Ascending aorta (tissue), 2 donors: ENCODE measurements at regions not wholly inside any gene's neighbourhood (a gene's known extent, or its start where the extent isn't known, plus 50 kb on each side); places are given as distances from the start of the nearest gene placed in this dataset.

Source experiments
- DNase-seq, 2 donors: peaks; one replicate each; pipeline ENCODE4 v3.0.0-alpha.2; 2019; ENCODE audit warnings: low spot score in 2 of 2
- H3K27ac ChIP-seq, 2 donors: fragments of 200-600 bp; sonication (generic); one replicate each; pipeline ENCODE4 v1.5.1; 2016 to 2017; ENCODE audit warnings: mild to moderate bottlenecking in 1 of 2
- H3K27me3 ChIP-seq: fragments of 200-600 bp; sonication (generic); one replicate; pipeline ENCODE4 v1.5.1; 2017
- H3K36me3 ChIP-seq, 2 donors: fragments of 200-600 bp; sonication (generic); one replicate each; pipeline ENCODE4 v1.5.1; 2016
- H3K4me1 ChIP-seq, 2 donors: fragments of 200-600 bp; sonication (generic); one replicate each; pipeline ENCODE4 v1.5.1; 2016 to 2017; ENCODE audit warnings: mild to moderate bottlenecking in 1 of 2
- H3K4me3 ChIP-seq, 2 donors: fragments of 200-600 bp; sonication (generic); one replicate each; pipeline ENCODE4 v1.5.1; 2016 to 2017; ENCODE audit warnings: mild to moderate bottlenecking in 1 of 2
- H3K9me3 ChIP-seq, 2 donors: fragments of 200-600 bp; sonication (generic); one replicate each; pipeline ENCODE4 v1.5.1; 2016
- intact Hi-C: fragments of 100-400 bp; cut with DNase I; formaldehyde crosslinking; loops from one replicate; pipeline ENCODE4 v1.15.1; 2023
- TF ChIP-seq, protein P1 (sequence below), 3 experiments: fragments of 200-600 bp in 2 of 3; fragments of 450-650 bp in 1 of 3; sonication (generic) in 2 of 3; IDR thresholded peaks; one replicate each; pipeline ENCODE4 v1.5.1; 2016 to 2019; ENCODE audit warnings: antibody characterized with exemption in 3 of 3, mild to moderate bottlenecking in 1 of 3, moderate library complexity in 1 of 3

DNA sequence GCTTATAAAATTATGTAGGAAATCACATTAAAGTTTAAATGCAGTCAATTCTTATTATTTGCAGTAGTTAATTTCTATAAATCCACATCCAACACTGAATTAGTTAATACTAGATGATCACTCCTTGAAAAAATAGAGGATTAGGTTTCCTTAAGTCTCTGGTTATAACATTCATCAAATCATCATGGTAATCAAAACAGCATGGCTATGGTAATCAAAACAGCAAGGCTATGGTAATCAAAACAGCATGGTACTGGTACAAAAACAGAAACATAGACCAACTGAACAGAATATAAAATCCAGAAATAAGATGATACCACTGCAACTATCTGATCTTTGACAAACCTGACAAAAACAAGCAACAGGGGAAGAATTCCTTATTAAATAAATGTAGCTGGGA is 814.6 kb upstream of the CCDC179 start:
- Histone ChIP-seq H3K27ac (no peak overlapping the region), H3K4me3 (no peak overlapping the region), H3K4me1 (no peaks in the 10 kb centered on the region), H3K36me3 (no peaks in the 10 kb centered on the region), H3K9me3 (no peaks in the 10 kb centered on the region), H3K27me3 (no peaks in the 10 kb centered on the region)
- DNase-seq: no peak
- TF ChIP-seq, protein P1, sequence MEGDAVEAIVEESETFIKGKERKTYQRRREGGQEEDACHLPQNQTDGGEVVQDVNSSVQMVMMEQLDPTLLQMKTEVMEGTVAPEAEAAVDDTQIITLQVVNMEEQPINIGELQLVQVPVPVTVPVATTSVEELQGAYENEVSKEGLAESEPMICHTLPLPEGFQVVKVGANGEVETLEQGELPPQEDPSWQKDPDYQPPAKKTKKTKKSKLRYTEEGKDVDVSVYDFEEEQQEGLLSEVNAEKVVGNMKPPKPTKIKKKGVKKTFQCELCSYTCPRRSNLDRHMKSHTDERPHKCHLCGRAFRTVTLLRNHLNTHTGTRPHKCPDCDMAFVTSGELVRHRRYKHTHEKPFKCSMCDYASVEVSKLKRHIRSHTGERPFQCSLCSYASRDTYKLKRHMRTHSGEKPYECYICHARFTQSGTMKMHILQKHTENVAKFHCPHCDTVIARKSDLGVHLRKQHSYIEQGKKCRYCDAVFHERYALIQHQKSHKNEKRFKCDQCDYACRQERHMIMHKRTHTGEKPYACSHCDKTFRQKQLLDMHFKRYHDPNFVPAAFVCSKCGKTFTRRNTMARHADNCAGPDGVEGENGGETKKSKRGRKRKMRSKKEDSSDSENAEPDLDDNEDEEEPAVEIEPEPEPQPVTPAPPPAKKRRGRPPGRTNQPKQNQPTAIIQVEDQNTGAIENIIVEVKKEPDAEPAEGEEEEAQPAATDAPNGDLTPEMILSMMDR (IDR thresholded peaks at IDR 0.05): no peak
- intact Hi-C loops: no loop called here

DNA sequence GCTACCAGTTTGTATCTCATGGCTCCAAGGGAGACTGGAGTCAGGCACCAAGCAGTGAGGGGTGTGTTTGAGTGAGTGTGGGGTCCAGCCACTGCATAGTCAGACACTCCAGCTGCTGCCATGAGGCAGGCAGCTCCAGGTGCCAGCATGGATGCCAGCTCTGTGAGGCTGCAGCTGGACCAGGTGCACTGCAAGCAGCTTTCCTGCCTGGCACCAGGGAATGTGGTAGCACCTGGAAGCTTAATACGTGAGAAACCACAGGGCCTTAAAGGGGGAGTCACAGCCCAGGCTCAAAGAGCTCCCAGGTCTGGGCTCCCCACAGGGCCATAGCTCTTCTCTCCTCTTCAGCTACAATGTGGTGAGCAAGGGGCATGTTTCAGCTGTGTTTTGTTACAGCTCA is 817.8 kb upstream of the LUZP2 start:
- H3K4me3 ChIP-seq: no peak overlapping the region
- H3K27me3 ChIP-seq: no peaks in the 10 kb centered on the region
- intact Hi-C loops: no loop called here
- TF ChIP-seq, protein P1 (IDR thresholded peaks at IDR 0.05): no peak
- no peak overlapping the region for H3K27ac ChIP-seq
- no peaks in the 10 kb centered on the region for H3K4me1 ChIP-seq
- DNase-seq: no peak
- H3K9me3 ChIP-seq: no peaks in the 10 kb centered on the region
- no peaks in the 10 kb centered on the region for H3K36me3 ChIP-seq

DNA sequence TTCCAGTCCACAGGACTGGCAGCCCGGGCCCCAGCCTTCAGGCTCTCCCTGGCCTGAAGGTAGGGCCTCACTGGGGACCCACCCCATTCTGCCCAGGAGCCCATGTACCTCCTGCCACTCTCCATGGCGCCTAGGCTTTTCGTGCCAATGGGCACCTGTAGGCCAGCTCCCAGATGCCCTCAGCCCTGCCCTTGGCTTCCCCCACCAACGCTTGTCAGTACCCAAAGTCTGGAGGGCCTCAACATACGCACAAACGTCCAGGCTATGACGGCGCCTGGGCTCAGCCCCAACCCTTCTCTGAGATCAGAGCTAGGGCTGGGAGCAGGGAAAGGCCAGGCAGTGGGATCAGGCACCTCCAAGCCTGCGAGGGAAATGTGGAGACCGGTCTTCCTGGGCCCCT is 816.9 kb upstream of the LUZP2 start:
- Histone ChIP-seq H3K27me3 (no peaks in the 10 kb centered on the region), H3K4me1 (no peaks in the 10 kb centered on the region), H3K9me3 (no peaks in the 10 kb centered on the region), H3K27ac (no peak overlapping the region), H3K36me3 (no peaks in the 10 kb centered on the region), H3K4me3 (no peak overlapping the region)
- TF ChIP-seq, protein P1 (IDR thresholded peaks at IDR 0.05): no peak
- DNase-seq: no peak
- intact Hi-C loops: no loop called here

DNA sequence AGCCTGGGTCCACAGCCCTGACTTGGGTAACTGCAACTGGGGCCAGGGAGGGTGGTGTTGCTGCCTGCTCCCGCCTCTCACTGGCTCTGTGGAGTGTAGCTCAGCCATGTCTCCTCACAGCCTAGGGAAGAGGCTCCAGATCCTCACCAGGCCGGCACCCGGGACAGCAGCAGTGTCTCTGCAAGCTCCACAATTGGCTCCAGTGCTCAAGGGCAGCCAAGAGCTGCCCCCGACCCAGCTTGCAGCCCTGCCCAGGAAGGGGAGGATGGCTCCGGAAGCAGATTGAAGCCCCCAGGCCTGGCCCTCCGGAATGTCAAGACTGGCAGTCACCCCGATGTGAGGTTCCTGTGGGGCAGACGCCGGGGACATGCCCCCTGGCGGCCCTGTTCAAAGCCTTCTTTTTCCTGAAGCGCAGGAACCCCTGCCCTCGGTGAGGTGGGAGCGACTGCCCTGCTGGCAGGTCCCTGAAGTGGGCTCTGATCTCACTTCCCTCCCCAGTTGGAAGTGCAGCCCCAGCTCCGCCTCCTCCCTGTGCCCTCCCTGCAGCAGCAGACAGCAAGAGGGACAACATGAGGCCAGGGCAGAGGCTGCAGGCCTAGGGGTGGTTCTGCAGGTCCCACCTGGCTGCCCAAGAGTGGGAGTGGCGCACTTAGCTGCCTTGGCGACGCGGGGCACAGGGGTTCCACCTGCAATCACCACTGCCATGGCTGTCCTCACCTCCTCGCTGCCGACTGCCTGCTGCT is 816.2 kb upstream of the LUZP2 start:
- TF ChIP-seq, protein P1 (IDR thresholded peaks at IDR 0.05): no peak
- H3K36me3 ChIP-seq: no peaks in the 10 kb centered on the region
- no peak overlapping the region for H3K27ac ChIP-seq
- no peaks in the 10 kb centered on the region for H3K9me3 ChIP-seq
- no peaks in the 10 kb centered on the region for H3K4me1 ChIP-seq
- H3K27me3 ChIP-seq: no peaks in the 10 kb centered on the region
- H3K4me3 ChIP-seq: no peak overlapping the region
- no peak for DNase-seq
- intact Hi-C loops: no loop called here

DNA sequence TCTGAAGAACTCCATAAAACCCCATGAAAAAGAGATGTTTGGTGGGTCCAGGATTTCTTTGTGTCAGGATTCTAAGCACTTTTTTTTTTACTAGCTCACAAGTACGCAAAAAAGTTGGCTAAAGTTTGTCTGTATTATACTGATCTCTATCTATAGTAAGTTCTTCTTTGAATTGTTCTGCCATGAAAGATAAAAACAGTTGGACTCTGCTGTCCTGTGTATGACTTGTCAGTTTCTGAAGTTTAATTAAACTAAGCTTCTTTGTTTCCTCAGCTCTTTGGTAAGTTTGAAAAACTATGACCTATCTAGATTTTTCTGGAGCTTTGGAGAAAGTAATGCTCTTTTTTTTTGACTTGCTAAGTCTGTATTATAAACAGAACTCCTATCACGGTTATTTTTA is 812.2 kb upstream of the LUZP2 start:
- no peak overlapping the region for H3K4me3 ChIP-seq
- no peak for DNase-seq
- no peak overlapping the region for H3K27ac ChIP-seq
- intact Hi-C loops: no loop called here
- no peaks in the 10 kb centered on the region for H3K9me3 ChIP-seq
- TF ChIP-seq, protein P1 (IDR thresholded peaks at IDR 0.05): no peak
- no peaks in the 10 kb centered on the region for H3K36me3 ChIP-seq
- H3K27me3 ChIP-seq: no peaks in the 10 kb centered on the region
- no peaks in the 10 kb centered on the region for H3K4me1 ChIP-seq

DNA sequence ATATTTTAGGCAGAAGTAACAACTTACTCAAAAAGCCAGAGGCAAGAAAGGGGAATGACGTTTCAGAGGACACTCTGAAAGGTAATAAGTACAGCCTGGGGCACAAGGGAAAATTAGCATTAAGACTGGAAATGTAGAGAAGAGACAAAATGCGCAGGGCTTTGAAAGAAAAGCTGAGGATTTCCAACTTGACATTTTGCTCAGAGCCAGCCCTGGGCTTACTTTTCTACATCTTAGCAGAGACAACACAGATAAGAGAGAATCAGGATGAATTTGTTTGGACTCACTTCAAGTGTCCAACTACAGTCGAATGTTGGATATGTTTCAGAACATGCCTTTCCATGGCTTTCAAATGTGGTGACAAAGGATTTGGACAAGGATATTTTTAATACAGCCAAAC is 808.9 kb upstream of the LUZP2 start:
- no peaks in the 10 kb centered on the region for H3K36me3 ChIP-seq
- no peaks in the 10 kb centered on the region for H3K9me3 ChIP-seq
- no peak overlapping the region for H3K4me3 ChIP-seq
- no peak overlapping the region for H3K27ac ChIP-seq
- intact Hi-C loops: no loop called here
- no peak for DNase-seq
- no peaks in the 10 kb centered on the region for H3K4me1 ChIP-seq
- TF ChIP-seq, protein P1 (IDR thresholded peaks at IDR 0.05): no peak
- H3K27me3 ChIP-seq: no peaks in the 10 kb centered on the region
